Stimulated activated CD4-positive, alpha-beta T cell treated with anti-CD3 and anti-CD28 coated beads, Interleukin-2, amount 100 ng/mL, for 4 hours (primary cell): ENCODE measurements at regions not wholly inside any gene's neighbourhood (a gene's known extent, or its start where the extent isn't known, plus 50 kb on each side); places are given as distances from the start of the nearest gene placed in this dataset.

ENCODE experiments used
- DNase-seq: peaks from one replicate; pipeline ENCODE4 v3.0.0-alpha.2; 2020; ENCODE audit warnings: low read depth

GRCh38 chr2:146131785-146132184 lies 1611.9 kb upstream of the ZEB2 start:
- no peak for DNase-seq

- DNase-seq: no peak
Measured at GRCh38 chr2:146131048-146131447, 1611.1 kb upstream of the ZEB2 start.

DNA sequence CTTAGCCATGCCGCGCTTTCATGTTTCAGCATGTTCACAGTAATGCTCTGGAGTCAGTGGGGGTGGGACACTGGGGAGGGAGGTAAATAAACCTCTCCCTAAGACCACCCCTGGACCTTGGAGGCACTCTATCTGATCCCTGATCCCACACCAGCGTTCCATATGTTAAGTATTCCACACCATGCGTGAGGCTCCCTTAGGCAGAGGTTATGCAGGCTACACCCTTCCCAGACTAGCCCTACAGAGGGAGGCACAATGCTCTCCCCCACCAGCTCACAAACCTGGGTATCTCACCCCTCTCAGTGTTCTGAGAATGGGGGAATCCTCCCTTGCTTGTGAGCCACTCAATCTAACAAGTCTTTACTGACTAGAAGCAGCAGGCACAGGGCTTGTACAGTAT lies 1610.4 kb upstream of the ZEB2 start:
- no peak for DNase-seq

DNA sequence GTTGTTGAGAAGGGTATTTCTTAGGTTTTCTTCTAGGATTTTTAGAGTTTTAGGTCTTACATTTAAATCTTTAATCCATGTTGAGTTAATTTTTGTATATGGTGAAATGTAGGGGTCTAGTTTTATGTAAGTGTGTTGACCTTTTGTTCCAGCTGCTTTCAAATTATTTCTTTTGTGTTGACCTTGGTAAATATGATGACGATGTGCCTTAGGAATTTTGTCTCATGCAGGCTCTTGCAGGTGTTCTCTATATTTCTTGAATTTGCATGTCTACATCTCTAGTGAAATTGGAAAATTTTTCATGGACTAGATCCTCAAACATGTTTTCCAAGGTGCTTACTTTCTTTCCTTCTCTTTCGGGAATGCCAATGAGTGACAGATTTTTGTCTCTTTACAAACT lies 1609.3 kb upstream of the ZEB2 start:
- no peak for DNase-seq

- no peak for DNase-seq
Measured at GRCh38 chr2:146128216-146128615, 1608.3 kb upstream of the ZEB2 start.

DNA sequence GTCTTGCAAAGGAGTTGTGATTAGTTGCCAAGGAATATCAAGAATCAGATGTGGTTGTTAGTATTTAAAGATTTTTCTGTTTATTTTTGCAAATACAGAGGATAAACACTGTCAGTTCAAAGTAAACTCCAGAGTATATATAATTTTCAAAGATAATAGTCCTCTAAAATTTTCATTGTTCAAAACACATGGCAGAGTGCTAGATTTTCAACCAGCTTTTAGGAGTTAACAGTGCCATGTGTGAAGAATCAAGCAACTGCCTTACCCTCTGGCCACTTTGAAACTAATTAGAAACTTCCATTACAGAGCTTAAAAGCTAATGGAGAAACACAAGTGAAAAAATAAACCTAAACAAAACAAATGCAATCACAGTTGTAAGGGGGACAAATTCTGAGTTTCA lies 1605.6 kb upstream of the ZEB2 start:
- DNase-seq: no peak

DNA sequence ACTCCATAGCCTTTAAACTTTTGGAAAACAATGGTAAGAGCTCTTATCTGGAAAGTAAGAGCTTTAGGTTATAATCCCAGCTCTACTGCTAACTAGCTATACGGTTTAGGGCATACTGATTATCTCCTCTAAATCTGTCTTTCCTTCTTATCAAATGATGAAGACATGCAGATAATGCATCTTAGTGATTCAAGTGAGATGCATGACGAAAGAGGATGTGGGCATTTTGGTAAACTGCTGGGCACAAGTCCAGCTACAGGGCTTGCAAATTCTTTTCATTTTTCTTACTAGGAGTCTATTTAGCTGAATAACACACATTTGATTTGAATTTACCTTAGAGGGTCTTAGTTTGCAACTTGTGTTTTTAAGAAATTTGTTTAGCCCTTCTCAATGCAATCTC lies 1604.8 kb upstream of the ZEB2 start:
- no peak for DNase-seq

DNA sequence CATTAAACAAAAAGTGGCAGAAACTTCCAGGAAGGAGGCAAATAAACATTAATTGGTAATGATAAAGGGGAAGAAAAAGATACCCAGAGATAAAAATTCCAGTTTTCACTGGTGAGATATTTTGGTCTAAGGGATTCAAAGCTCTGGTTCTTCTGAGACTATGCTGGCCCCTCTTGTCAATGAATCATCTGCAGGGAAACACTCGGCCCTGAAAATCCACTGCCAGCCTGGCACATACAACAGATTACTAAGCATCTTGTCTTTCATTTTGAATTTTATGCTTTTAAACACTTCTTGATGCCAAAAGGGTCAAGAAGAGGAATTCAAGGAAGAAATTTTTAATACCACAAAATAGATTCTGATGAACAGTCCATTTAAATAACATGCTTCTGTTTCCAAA lies 1603.8 kb upstream of the ZEB2 start:
- no peak for DNase-seq

- no peak for DNase-seq
Measured at GRCh38 chr2:146123256-146123655, 1603.3 kb upstream of the ZEB2 start.

GRCh38 chr2:146119586-146119985 lies 1599.7 kb upstream of the ZEB2 start:
- no peak for DNase-seq

- DNase-seq: no peak
Measured at GRCh38 chr2:146108993-146109392, 1589.1 kb upstream of the ZEB2 start.

DNA sequence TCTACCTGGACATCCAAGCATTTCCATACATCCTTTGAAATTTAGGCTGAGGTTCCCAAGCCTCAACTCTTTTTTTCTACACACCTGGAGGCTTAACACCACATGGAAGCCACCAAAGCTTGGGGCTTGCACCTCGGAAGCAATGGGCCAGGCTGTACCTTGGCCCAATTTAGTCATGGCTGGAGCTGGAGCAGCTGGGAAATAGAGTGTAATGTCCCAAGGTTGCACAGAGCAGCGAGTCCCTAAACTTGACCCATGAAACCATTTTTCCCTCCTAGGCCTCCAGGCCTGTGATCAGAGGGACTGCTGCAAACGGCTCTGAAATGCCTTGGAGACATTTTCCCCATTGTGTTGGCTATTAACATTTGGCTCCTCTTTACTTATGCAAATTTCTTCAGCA lies 1574.3 kb upstream of the ZEB2 start:
- DNase-seq: no peak

DNA sequence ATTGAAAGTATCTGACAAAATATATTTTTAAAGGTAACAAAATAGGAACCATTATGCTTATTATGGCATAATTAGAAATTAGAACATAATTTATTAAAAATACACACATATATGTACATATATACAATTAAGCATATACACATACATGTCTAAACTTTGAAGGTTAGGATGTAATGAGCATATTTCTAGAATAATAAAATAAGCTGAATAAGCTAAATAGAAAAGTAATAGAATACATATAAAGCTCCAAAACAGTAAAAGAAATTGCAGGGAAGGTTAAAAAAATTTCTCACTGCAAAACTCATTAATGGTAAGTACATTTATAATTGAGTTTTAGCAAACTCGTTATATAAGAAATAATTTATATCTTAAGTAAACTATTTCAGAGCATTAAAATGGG lies 1561.5 kb upstream of the ZEB2 start:
- DNase-seq: no peak

DNA sequence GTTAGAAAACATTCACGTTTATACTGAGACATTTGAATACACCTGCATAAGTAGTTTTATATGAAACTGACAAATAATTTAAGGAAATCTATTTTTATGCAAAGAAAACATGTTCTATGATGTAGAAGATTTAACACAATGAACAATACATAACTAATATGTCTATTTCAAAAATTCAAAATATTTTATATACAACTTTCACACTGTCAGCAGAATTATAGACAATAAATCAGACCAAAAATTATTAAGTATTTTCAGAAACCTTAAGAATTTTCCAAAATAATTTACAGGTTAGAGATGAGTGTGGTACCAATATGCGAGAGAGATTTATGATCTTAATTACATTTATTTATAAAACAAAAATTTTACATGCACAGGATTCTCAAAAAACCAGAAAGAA lies 1561.0 kb upstream of the ZEB2 start:
- DNase-seq: no peak

DNA sequence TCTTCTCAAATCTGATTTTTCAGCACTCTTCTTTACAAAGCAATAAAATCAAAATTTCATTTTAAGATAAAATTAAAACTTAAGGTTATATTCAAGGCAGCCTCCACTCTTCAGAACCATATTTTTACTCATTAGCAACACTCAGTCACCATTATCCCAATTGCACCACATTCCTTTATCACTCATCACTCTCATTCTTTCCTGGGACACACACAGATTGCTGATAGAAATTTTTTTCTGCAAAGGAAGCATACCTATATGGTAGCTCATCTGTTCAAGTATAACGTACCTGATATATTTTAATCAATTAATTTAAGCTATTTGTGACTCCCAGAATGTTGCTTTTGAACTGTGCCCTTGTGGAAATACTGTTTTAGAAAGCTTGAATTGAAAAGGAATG lies 1559.3 kb upstream of the ZEB2 start:
- no peak for DNase-seq

GRCh38 chr2:146077156-146077555 lies 1557.2 kb upstream of the ZEB2 start:
- DNase-seq: no peak

GRCh38 chr2:146068051-146068450 lies 1548.1 kb upstream of the ZEB2 start:
- DNase-seq: no peak

GRCh38 chr2:146048141-146048540 lies 1528.2 kb upstream of the ZEB2 start:
- DNase-seq: no peak

DNA sequence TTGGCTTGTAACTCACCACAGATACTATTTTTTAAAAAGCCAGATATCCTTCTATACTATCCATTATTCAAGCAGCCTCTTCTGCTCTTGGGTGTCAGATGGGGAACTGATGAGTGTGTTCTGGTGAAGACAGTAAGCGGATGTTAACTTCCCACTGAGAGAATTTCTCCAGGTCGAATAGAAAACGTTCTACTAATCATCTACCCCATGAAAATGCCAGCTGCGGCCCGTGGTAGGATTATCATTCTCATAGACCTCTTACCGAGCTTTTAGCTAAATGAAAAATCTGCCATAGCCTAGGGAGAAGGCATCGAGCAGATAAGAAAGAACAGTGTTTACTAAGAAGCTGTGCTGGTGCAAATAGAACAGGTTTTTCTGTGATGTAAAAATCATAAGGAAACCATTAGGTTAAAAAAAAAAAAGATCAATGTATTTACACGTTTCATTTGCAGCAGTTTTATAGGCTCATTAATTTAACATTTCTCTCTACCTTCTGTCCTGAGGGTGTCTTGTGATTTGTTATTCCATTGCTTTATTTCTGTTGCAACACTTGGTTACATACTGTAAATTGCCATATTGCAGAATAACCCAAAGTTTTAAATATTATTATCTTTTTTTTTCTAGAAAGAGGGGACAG lies 1521.5 kb upstream of the ZEB2 start:
- no peak for DNase-seq

GRCh38 chr2:146040051-146040450 lies 1520.1 kb upstream of the ZEB2 start:
- no peak for DNase-seq

DNA sequence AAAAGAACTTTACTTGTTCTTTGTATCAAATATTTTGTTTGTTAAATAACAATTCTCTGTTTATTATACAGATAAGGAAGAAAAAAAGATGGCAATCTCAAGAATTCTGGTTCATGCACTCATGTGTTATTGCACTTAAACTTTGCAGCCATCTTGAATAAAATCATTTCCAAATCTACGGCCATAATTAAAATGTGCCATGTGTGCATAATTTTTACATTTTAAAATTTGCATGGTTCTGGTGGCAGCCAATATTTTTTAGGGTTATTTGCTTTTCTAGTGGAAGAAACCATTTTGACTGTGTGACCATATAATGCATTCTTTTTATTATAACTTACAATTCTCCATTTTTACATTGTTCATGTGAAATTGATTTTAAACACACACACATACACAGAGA lies 1518.1 kb upstream of the ZEB2 start:
- no peak for DNase-seq

DNA sequence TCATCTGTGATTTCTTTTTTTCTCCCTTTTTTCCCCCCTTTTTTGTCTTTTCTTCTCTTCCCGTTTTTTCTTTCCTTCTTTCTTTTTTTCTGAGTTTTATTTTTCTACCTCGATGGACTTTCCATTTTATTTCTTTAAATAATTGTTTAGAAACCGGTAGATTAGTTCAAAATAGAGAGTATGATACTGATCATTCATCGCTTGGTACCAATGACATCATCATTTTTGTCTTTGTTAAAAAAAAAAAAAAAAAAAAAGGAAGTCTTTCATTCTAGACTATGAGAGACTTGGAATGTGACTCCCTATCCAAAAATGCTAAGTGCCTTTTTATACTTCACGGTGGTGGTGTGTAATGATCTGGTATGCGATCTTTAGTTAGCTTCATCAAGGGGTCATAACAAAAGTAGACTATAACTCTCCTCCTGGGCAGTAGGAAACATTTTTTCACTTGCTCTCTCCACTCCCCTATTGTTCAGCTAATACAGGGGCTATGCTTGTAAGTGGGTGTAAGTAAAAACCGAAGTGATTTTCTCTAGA lies 1517.5 kb upstream of the ZEB2 start:
- no peak for DNase-seq

DNA sequence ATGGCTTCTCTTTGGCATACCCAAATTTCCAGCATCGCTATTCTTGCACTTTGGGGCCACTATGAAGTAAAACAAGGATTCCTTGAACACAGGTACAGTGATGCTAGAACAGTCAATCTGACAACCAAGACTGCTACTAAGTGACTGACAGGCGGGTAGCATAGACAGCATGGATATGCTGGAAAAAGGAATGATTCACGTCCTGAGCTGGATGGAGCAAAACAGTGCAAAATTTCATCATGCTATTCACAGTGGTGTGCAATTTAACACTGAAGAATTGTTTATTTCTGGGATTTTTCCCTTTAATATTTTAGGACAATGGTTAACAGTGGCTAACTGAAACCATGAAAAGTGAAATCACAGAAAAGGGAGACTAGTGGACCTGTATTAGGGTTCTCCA lies 1511.2 kb upstream of the ZEB2 start:
- no peak for DNase-seq

DNA sequence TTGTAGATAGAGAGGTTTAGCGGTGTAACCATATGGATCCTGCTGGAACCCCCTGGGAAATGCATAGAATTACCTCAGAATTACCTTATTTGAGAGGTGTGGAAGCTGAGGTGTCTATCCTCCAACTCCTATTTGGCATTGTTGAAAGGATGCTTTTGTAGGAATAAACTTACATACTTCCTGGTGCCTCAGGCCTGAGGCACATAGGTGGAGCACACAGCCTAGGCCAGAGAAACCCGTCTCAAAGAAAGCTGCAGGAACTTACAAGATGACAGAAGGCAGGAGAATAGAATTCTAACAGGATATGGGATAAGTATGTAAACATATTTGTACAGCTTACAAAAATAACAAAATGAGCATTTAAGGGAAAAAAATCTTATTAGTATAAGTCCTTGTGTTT lies 1507.2 kb upstream of the ZEB2 start:
- no peak for DNase-seq

- DNase-seq: no peak
Measured at GRCh38 chr2:146025519-146025918, 1505.6 kb upstream of the ZEB2 start.
